Ramos (cell line): ENCODE measurements at regions not wholly inside any gene's neighbourhood (a gene's known extent, or its start where the extent isn't known, plus 50 kb on each side); places are given as distances from the start of the nearest gene placed in this dataset.
"Not testable (repeated sequence)": the region's sequence is repeated elsewhere in the genome, so short reads cannot be mapped to it uniquely, and the experiment has no call there.

Experiments
- in situ Hi-C: fragments of 300-500 bp; cut with MboI; formaldehyde crosslinking; loops from one replicate; pipeline ENCODE4 v1.14.3; 2022; ENCODE audit warnings: low sequenced_read_pairs; ENCODE audit not compliant: unreplicated experiment

GRCh38 chr2:76089683-76090082 is 379.0 kb upstream of the GCFC2 start:
- in situ Hi-C loops: no loop called here

- in situ Hi-C loops: no loop called here
These were observed 372.5 kb upstream of the GCFC2 start for GRCh38 chr2:76083248-76083647.

- in situ Hi-C loops: no loop called here
These were observed 371.8 kb upstream of the GCFC2 start for GRCh38 chr2:76082509-76082908.

GRCh38 chr2:76080154-76080553 is 369.4 kb upstream of the GCFC2 start:
- in situ Hi-C loops: no loop called here

GRCh38 chr2:76075126-76075525 is 364.4 kb upstream of the GCFC2 start:
- in situ Hi-C loops: no loop called here

GRCh38 chr2:76073992-76074604 is 363.4 kb upstream of the GCFC2 start:
- in situ Hi-C loops: no loop called here

GRCh38 chr2:76050196-76050595 is 339.5 kb upstream of the GCFC2 start:
- in situ Hi-C loops: no loop called here

GRCh38 chr2:76044701-76045100 is 334.0 kb upstream of the GCFC2 start:
- in situ Hi-C loops: no loop called here

- in situ Hi-C loops: no loop called here
These were observed 328.8 kb upstream of the GCFC2 start for GRCh38 chr2:76039505-76039904.

GRCh38 chr2:76027761-76028160 is 317.0 kb upstream of the GCFC2 start:
- in situ Hi-C loops: no loop called here

- in situ Hi-C loops: no loop called here
These were observed 308.4 kb upstream of the GCFC2 start for GRCh38 chr2:76019128-76019527.

GRCh38 chr2:76009484-76009883 is 298.8 kb upstream of the GCFC2 start:
- in situ Hi-C loops: no loop called here

- in situ Hi-C loops: no loop called here
These were observed 297.4 kb upstream of the GCFC2 start for GRCh38 chr2:76008001-76008702.

GRCh38 chr2:76000425-76000824 is 289.7 kb upstream of the GCFC2 start:
- in situ Hi-C loops: no loop called here

GRCh38 chr2:75998451-75998850 is 287.7 kb upstream of the GCFC2 start:
- in situ Hi-C loops: no loop called here

GRCh38 chr2:75994759-75995158 is 284.0 kb upstream of the GCFC2 start:
- in situ Hi-C loops: no loop called here

- in situ Hi-C loops: not testable (repeated sequence)
These were observed 277.9 kb upstream of the GCFC2 start for GRCh38 chr2:75988622-75989021.

- in situ Hi-C loops: no loop called here
These were observed 275.9 kb upstream of the GCFC2 start for GRCh38 chr2:75986617-75987016.

- in situ Hi-C loops: no loop called here
These were observed 272.0 kb upstream of the GCFC2 start for GRCh38 chr2:75982719-75983118.

GRCh38 chr2:75964646-75965045 is 253.9 kb upstream of the GCFC2 start:
- in situ Hi-C loops: no loop called here

- in situ Hi-C loops: no loop called here
These were observed 249.8 kb upstream of the GCFC2 start for GRCh38 chr2:75960472-75961009.
